SK-N-SH (cell line): ENCODE measurements at regions not wholly inside any gene's neighbourhood (a gene's known extent, or its start where the extent isn't known, plus 50 kb on each side); places are given as distances from the start of the nearest gene placed in this dataset.

Source experiments
- CTCF ChIA-PET: fragments of 300-600, 350-600 bp; formaldehyde crosslinking; extraction: SDS; loops from one replicate; lab custom pipeline; 2021; lab: Yijun Ruan, JAX
- POLR2A ChIA-PET: fragments of 350-600 bp; sonication (Branson Sonifier 250); formaldehyde crosslinking; extraction: SDS; loops from one replicate; lab custom pipeline; 2020; ENCODE audit warnings: antibody characterized with exemption, inconsistent platforms; lab: Yijun Ruan, JAX
- DNase-seq: peaks from one replicate; pipeline ENCODE4 v3.0.0; 2012
- H2AFZ ChIP-seq: fragments of 200-600 bp; sonication (generic); 2 replicates; pipeline ENCODE4 v1.8.1; 2016; ENCODE audit warnings: antibody characterized with exemption, mild to moderate bottlenecking, low read depth
- H3F3A ChIP-seq: fragments of 200-600 bp; sonication (generic); replicated peaks from 2 replicates; pipeline ENCODE3; 2016; ENCODE audit warnings: antibody characterized with exemption, mild to moderate bottlenecking; ENCODE audit not compliant: insufficient read depth
- H3K27ac ChIP-seq, 2 experiments: fragments of 200-500 bp in 1 of 2; fragments of 200-600 bp in 1 of 2; sonication (Bioruptor generic) in 1 of 2; sonication (generic), shearing (Covaris generic) in 1 of 2; 2 replicates each; pipeline versions ENCODE4 v1.5.1 to v1.6.1; 2014 to 2016; ENCODE audit warnings: low read depth in 2 of 2, inconsistent platforms in 1 of 2, low read length in 1 of 2, mild to moderate bottlenecking in 1 of 2, mixed read lengths in 1 of 2
- H3K27me3 ChIP-seq: fragments of 200-600 bp; sonication (generic), shearing (Covaris generic); 2 replicates; pipeline ENCODE4 v1.6.1; 2016; ENCODE audit warnings: mixed run types; ENCODE audit not compliant: insufficient read depth
- H3K36me3 ChIP-seq, 2 experiments: fragments of 200-500 bp in 1 of 2; fragments of 200-600 bp in 1 of 2; sonication (Bioruptor generic) in 1 of 2; sonication (generic) in 1 of 2; replicated peaks in 1 of 2; 2 replicates each; pipeline versions ENCODE3 to v1.5.1; 2014 to 2016; ENCODE audit warnings: low read length in 1 of 2, mild to moderate bottlenecking in 1 of 2; ENCODE audit not compliant: insufficient read depth in 2 of 2, control insufficient read depth in 1 of 2
- H3K4me1 ChIP-seq, 2 experiments: fragments of 200-500 bp in 1 of 2; fragments of 200-600 bp in 1 of 2; sonication (Bioruptor generic) in 1 of 2; sonication (generic), shearing (Covaris generic) in 1 of 2; 2 replicates each; pipeline versions ENCODE4 v1.5.1 to v1.6.1; 2014 to 2016; ENCODE audit warnings: low read depth in 1 of 2, low read length in 1 of 2, mixed run types in 1 of 2; ENCODE audit not compliant: insufficient read depth in 2 of 2, control insufficient read depth in 1 of 2
- H3K4me2 ChIP-seq: fragments of 200-600 bp; sonication (generic), shearing (Covaris generic); 2 replicates; pipeline ENCODE4 v1.6.1; 2017; ENCODE audit warnings: mixed run types
- H3K4me3 ChIP-seq, 2 experiments: fragments of 200-500 bp in 1 of 2; fragments of 200-600 bp in 1 of 2; sonication (Bioruptor generic) in 1 of 2; sonication (generic), shearing (Covaris generic) in 1 of 2; 2 replicates each; pipeline versions ENCODE4 v1.5.1 to v1.8.1; 2014 to 2016; ENCODE audit warnings: low read depth in 2 of 2, inconsistent platforms in 1 of 2, low read length in 1 of 2, mild to moderate bottlenecking in 1 of 2, mixed read lengths in 1 of 2, moderate library complexity in 1 of 2
- H3K79me2 ChIP-seq: fragments of 200-600 bp; sonication (generic); 2 replicates; pipeline ENCODE4 v1.8.1; 2017; ENCODE audit warnings: mild to moderate bottlenecking; ENCODE audit not compliant: insufficient read depth
- H3K9ac ChIP-seq: fragments of 200-600 bp; sonication (generic); 2 replicates; pipeline ENCODE4 v1.6.1; 2017; ENCODE audit warnings: mixed run types
- H3K9me2 ChIP-seq: fragments of 200-600 bp; sonication (generic); 2 replicates; pipeline ENCODE4 v1.6.1; 2017; ENCODE audit warnings: mixed run types
- H3K9me3 ChIP-seq: fragments of 200-600 bp; sonication (generic); 2 replicates; pipeline ENCODE4 v1.6.1; 2017; ENCODE audit warnings: mixed run types, mild to moderate bottlenecking, moderate library complexity
- H4K20me1 ChIP-seq: fragments of 200-600 bp; sonication (generic); 2 replicates; pipeline ENCODE4 v1.6.1; 2017; ENCODE audit warnings: mild to moderate bottlenecking, mixed run types; ENCODE audit not compliant: insufficient read depth
- GABPA ChIP-seq: IDR thresholded peaks from 2 replicates; pipeline ENCODE4 v1.4.0; 2012; ENCODE audit warnings: low read depth, mild to moderate bottlenecking
- GATA2 ChIP-seq: sonication (generic); formaldehyde crosslinking; IDR thresholded peaks from 2 replicates; pipeline ENCODE4 v1.5.0; 2020; ENCODE audit warnings: mild to moderate bottlenecking, missing genetic modification reagents
- JUND ChIP-seq: IDR thresholded peaks from 2 replicates; pipeline ENCODE4 v1.4.0; 2012
- MEF2A ChIP-seq: IDR thresholded peaks from 2 replicates; pipeline ENCODE4 v1.4.0; 2012; ENCODE audit warnings: low read depth, borderline replicate concordance
- NRF1 ChIP-seq: IDR thresholded peaks from 2 replicates; pipeline ENCODE4 v1.6.1; 2012; ENCODE audit warnings: low read depth, mild to moderate bottlenecking, low read length
- RAD21 ChIP-seq: IDR thresholded peaks from 2 replicates; pipeline ENCODE4 v1.6.1; 2012; ENCODE audit warnings: mild to moderate bottlenecking, low read length
- RXRA ChIP-seq: IDR thresholded peaks from 2 replicates; pipeline ENCODE4 v1.4.0; 2012; ENCODE audit warnings: low read depth, mild to moderate bottlenecking, borderline replicate concordance
- TAF1 ChIP-seq: IDR thresholded peaks from 2 replicates; pipeline ENCODE4 v1.6.1; 2012; ENCODE audit warnings: low read depth, mild to moderate bottlenecking, low read length, moderate library complexity, borderline replicate concordance
- TCF12 ChIP-seq: IDR thresholded peaks from 2 replicates; pipeline ENCODE4 v1.4.0; 2012
- TEAD4 ChIP-seq: IDR thresholded peaks from 2 replicates; pipeline ENCODE4 v1.4.0; 2012; ENCODE audit warnings: mild to moderate bottlenecking, borderline replicate concordance; ENCODE audit not compliant: insufficient read depth
- WGBS: methylation state at CpG from one replicate; pipeline ENCODE4 v1.1.6; 2017; ENCODE audit warnings: low lambda C conversion rate; 5-methylcytosine and 5-hydroxymethylcytosine counted together
- TF ChIP-seq, protein P1 (sequence below): fragments of 150-350 bp; IDR thresholded peaks from 2 replicates; pipeline ENCODE4 v1.6.1; 2016; ENCODE audit warnings: mild to moderate bottlenecking, low read depth, low read length
- TF ChIP-seq, protein P2 (sequence below): fragments of 150-350 bp; IDR thresholded peaks from 2 replicates; pipeline ENCODE4 v1.6.1; 2017; ENCODE audit warnings: antibody characterized with exemption, low read length, low read depth, borderline replicate concordance
- TF ChIP-seq, protein P3 (sequence below): fragments of 200-600 bp; sonication (generic); IDR thresholded peaks from 2 replicates; pipeline ENCODE4 v1.6.1; 2017; ENCODE audit warnings: antibody characterized with exemption, mild to moderate bottlenecking, moderate library complexity
- TF ChIP-seq, protein P4 (sequence below): IDR thresholded peaks from 2 replicates; pipeline ENCODE4 v1.4.0; 2012; ENCODE audit warnings: low read depth, borderline replicate concordance
- TF ChIP-seq, protein P5 (sequence below): IDR thresholded peaks from 2 replicates; pipeline ENCODE4 v1.4.0; 2012; ENCODE audit warnings: low read depth

DNA sequence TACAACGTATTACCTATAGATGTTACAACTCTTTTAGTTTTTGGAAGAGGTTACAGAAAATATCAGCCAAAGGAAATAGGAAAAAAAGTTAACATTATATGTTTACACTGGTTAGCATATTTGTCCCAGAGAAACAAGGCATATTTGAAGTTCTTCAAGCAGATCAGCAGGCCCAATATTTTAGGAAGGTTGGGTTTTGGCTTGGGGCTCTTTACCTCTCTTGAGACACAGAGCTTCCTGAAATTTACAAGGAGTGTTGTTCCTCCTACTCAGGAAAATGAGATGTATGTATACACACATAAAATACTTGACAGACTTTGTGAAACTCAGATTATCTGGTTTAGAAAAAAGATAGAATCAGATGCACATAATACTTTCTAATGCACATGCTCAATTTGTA is 323.6 kb downstream of the HGF start:
- no peak overlapping the region for H2AFZ ChIP-seq
- H3K9me3 ChIP-seq, result no peaks in the 10 kb centered on the region
- ChIA-PET CTCF (interaction anchor here (1.2 to 2.8 kb wide), 5 partner anchors 11 to 529 kb away, joined by 3 to 14 read pairs (median 9); partner anchors contain the start of gene SEMA3C), POLR2A (no interaction called here)
- no peak overlapping the region for H3K4me2 ChIP-seq
- no peak overlapping the region for H3K4me3 ChIP-seq
- no peak overlapping the region for H3K9ac ChIP-seq
- WGBS, result 90% methylated on average over 1 of the region's 1 CpG
- no peaks in the 10 kb centered on the region for H3K36me3 ChIP-seq
- DNase-seq, result no peak
- no peaks in the 10 kb centered on the region for H4K20me1 ChIP-seq
- peaks cover 0 to 6% of the 10 kb centered on the region in 2 experiments; a peak in 1 of 4 replicates for H3K4me1 ChIP-seq
- no peaks in the 10 kb centered on the region for H3K9me2 ChIP-seq
- TF ChIP-seq TEAD4, result no peak
- no peak for TF ChIP-seq JUND
- no peak for TF ChIP-seq RAD21
- no peak for TF ChIP-seq TAF1
- TF ChIP-seq, protein P1, sequence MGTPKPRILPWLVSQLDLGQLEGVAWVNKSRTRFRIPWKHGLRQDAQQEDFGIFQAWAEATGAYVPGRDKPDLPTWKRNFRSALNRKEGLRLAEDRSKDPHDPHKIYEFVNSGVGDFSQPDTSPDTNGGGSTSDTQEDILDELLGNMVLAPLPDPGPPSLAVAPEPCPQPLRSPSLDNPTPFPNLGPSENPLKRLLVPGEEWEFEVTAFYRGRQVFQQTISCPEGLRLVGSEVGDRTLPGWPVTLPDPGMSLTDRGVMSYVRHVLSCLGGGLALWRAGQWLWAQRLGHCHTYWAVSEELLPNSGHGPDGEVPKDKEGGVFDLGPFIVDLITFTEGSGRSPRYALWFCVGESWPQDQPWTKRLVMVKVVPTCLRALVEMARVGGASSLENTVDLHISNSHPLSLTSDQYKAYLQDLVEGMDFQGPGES, result no peak
- no peak for TF ChIP-seq GATA2 (CRISPR knock-in tag)
- TF ChIP-seq, protein P2, sequence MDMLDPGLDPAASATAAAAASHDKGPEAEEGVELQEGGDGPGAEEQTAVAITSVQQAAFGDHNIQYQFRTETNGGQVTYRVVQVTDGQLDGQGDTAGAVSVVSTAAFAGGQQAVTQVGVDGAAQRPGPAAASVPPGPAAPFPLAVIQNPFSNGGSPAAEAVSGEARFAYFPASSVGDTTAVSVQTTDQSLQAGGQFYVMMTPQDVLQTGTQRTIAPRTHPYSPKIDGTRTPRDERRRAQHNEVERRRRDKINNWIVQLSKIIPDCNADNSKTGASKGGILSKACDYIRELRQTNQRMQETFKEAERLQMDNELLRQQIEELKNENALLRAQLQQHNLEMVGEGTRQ, result no peak
- TF ChIP-seq GABPA, result no peak
- TF ChIP-seq, protein P3, sequence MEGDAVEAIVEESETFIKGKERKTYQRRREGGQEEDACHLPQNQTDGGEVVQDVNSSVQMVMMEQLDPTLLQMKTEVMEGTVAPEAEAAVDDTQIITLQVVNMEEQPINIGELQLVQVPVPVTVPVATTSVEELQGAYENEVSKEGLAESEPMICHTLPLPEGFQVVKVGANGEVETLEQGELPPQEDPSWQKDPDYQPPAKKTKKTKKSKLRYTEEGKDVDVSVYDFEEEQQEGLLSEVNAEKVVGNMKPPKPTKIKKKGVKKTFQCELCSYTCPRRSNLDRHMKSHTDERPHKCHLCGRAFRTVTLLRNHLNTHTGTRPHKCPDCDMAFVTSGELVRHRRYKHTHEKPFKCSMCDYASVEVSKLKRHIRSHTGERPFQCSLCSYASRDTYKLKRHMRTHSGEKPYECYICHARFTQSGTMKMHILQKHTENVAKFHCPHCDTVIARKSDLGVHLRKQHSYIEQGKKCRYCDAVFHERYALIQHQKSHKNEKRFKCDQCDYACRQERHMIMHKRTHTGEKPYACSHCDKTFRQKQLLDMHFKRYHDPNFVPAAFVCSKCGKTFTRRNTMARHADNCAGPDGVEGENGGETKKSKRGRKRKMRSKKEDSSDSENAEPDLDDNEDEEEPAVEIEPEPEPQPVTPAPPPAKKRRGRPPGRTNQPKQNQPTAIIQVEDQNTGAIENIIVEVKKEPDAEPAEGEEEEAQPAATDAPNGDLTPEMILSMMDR, result no peak
- TF ChIP-seq TCF12, result no peak
- TF ChIP-seq, protein P4, sequence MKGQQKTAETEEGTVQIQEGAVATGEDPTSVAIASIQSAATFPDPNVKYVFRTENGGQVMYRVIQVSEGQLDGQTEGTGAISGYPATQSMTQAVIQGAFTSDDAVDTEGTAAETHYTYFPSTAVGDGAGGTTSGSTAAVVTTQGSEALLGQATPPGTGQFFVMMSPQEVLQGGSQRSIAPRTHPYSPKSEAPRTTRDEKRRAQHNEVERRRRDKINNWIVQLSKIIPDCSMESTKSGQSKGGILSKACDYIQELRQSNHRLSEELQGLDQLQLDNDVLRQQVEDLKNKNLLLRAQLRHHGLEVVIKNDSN, result no peak
- H3F3A ChIP-seq, result no peaks in the 10 kb centered on the region
- no peak overlapping the region for H3K27ac ChIP-seq
- no peaks in the 10 kb centered on the region for H3K27me3 ChIP-seq
- H3K79me2 ChIP-seq, result no peaks in the 10 kb centered on the region

DNA sequence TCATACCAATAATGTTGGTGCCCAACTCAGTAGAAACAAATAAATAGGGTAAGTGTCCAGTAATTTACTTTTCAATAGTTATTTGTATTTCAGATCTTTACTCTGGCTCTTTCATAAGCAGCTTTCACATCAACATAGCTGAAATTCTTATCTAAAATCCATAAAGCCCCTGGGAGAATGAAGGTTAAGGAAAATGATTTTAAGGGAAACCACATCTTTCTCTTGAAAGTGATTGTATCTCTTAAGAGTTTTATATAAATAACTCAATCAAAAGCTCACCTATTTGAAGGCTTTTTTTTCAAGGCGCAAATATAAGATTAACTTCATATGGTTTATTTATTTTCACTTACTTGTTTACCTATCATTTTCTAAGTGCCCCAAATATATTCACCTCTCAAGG is 324.4 kb downstream of the HGF start:
- Histone ChIP-seq H3K27ac (no peak overlapping the region), H3K4me3 (no peak overlapping the region), H4K20me1 (no peaks in the 10 kb centered on the region), H3F3A (no peaks in the 10 kb centered on the region), H3K4me1 (peaks cover 0 to 6% of the 10 kb centered on the region in 2 experiments; a peak in 1 of 4 replicates), H3K27me3 (no peaks in the 10 kb centered on the region), H3K79me2 (no peaks in the 10 kb centered on the region), H2AFZ (no peak overlapping the region), H3K9ac (no peak overlapping the region), H3K4me2 (no peak overlapping the region), H3K9me3 (no peaks in the 10 kb centered on the region), H3K36me3 (no peaks in the 10 kb centered on the region), H3K9me2 (no peaks in the 10 kb centered on the region)
- TF ChIP-seq JUND (no peak), NRF1 (no peak), MEF2A (no peak), RXRA (no peak)
- TF ChIP-seq, protein P1, result no peak
- TF ChIP-seq, protein P5, sequence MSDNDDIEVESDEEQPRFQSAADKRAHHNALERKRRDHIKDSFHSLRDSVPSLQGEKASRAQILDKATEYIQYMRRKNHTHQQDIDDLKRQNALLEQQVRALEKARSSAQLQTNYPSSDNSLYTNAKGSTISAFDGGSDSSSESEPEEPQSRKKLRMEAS, result no peak
- TF ChIP-seq, protein P2, result no peak
- ChIA-PET POLR2A (no interaction called here), CTCF (interaction anchor here (1.2 to 2.8 kb wide), 4 partner anchors 12 to 528 kb away, joined by 3 to 14 read pairs (median 10); partner anchors contain the start of gene SEMA3C)
- WGBS, result 92% methylated on average over 1 of the region's 1 CpG
- no peak for DNase-seq
